Neural cell (in vitro differentiated cells): ENCODE measurements at regions not wholly inside any gene's neighbourhood (a gene's known extent, or its start where the extent isn't known, plus 50 kb on each side); places are given as distances from the start of the nearest gene placed in this dataset.

ENCODE experiments used
- TAF1 ChIP-seq: IDR thresholded peaks from 2 replicates; pipeline ENCODE4 v1.6.1; 2012; ENCODE audit warnings: low read depth
- TF ChIP-seq, protein P1 (sequence below): fragments of 450-650 bp; IDR thresholded peaks from 2 replicates; pipeline ENCODE4 v1.5.1; 2014; ENCODE audit warnings: antibody characterized with exemption, mild to moderate bottlenecking, moderate library complexity; ENCODE audit not compliant: poor library complexity, severe bottlenecking
- TF ChIP-seq, protein P2 (sequence below): IDR thresholded peaks from 2 replicates; pipeline ENCODE4 v1.6.1; 2012; ENCODE audit warnings: borderline replicate concordance

DNA sequence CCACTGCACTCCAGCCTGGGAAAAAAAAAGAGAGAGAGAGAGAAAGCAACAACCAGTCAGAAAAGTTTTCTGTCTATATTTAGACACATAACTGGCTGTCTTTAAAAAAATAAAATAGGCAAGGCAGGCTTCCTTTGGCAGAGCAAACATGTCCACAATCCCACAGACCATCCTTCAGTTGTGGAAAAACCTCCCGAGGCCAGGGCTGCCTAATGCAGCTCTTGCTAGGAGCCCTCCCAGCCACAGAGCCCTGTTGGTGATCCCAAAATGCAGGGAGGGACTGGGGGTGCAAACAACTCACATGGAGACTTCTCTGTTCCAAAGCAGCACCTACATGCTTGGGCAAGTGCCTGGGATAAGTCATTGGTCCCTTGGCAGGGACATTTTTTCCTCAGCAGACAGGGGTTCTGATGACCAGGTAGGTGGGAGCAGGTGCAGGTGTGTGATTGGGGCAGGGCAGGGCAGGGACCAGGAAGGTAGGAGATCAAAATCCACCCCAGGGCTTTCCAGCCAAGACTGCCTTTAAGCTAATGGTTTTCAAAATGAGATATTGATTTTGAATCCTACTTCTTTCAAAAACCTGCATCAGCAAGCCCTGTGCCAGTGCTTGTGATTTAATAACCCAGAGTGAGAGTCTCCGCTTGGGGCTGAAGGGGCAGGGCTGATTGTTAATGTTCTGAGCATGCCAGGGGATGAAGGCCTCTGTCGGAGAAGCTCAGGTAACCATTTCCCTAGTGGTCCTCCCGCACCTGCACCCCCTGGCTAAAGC lies 178.5 kb downstream of the USP12 start:
- TF ChIP-seq, protein P1, sequence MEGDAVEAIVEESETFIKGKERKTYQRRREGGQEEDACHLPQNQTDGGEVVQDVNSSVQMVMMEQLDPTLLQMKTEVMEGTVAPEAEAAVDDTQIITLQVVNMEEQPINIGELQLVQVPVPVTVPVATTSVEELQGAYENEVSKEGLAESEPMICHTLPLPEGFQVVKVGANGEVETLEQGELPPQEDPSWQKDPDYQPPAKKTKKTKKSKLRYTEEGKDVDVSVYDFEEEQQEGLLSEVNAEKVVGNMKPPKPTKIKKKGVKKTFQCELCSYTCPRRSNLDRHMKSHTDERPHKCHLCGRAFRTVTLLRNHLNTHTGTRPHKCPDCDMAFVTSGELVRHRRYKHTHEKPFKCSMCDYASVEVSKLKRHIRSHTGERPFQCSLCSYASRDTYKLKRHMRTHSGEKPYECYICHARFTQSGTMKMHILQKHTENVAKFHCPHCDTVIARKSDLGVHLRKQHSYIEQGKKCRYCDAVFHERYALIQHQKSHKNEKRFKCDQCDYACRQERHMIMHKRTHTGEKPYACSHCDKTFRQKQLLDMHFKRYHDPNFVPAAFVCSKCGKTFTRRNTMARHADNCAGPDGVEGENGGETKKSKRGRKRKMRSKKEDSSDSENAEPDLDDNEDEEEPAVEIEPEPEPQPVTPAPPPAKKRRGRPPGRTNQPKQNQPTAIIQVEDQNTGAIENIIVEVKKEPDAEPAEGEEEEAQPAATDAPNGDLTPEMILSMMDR = no peak
- no peak for TF ChIP-seq TAF1
- TF ChIP-seq, protein P2, sequence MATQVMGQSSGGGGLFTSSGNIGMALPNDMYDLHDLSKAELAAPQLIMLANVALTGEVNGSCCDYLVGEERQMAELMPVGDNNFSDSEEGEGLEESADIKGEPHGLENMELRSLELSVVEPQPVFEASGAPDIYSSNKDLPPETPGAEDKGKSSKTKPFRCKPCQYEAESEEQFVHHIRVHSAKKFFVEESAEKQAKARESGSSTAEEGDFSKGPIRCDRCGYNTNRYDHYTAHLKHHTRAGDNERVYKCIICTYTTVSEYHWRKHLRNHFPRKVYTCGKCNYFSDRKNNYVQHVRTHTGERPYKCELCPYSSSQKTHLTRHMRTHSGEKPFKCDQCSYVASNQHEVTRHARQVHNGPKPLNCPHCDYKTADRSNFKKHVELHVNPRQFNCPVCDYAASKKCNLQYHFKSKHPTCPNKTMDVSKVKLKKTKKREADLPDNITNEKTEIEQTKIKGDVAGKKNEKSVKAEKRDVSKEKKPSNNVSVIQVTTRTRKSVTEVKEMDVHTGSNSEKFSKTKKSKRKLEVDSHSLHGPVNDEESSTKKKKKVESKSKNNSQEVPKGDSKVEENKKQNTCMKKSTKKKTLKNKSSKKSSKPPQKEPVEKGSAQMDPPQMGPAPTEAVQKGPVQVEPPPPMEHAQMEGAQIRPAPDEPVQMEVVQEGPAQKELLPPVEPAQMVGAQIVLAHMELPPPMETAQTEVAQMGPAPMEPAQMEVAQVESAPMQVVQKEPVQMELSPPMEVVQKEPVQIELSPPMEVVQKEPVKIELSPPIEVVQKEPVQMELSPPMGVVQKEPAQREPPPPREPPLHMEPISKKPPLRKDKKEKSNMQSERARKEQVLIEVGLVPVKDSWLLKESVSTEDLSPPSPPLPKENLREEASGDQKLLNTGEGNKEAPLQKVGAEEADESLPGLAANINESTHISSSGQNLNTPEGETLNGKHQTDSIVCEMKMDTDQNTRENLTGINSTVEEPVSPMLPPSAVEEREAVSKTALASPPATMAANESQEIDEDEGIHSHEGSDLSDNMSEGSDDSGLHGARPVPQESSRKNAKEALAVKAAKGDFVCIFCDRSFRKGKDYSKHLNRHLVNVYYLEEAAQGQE = no peak
